Activated CD4-positive, alpha-beta T cell treated with anti-CD3 and anti-CD28 coated beads, Interleukin-2, amount 10 ng/mL, durations not matched to agents 7 days and 5 days (primary cell): ENCODE measurements at regions not wholly inside any gene's neighbourhood (a gene's known extent, or its start where the extent isn't known, plus 50 kb on each side); places are given as distances from the start of the nearest gene placed in this dataset.

Experiments
- CTCF ChIA-PET: fragments of 350-600 bp; sonication (Branson Sonifier 250); formaldehyde crosslinking; loops from one replicate; lab custom pipeline; 2021; ENCODE audit warnings: antibody characterized with exemption; lab: Charles Lee
- POLR2A ChIA-PET: fragments of 350-600 bp; sonication (Branson Sonifier 250); formaldehyde crosslinking; loops from one replicate; lab custom pipeline; 2021; ENCODE audit warnings: antibody characterized with exemption; lab: Charles Lee
- DNase-seq: peaks from one replicate; pipeline ENCODE4 v3.0.0-alpha.2; 2020
- H3K27ac Mint-ChIP-seq: one replicate; pipeline ENCODE4 v1.8.0; 2021; ENCODE audit warnings: mild to moderate bottlenecking, moderate library complexity, mixed read lengths
- H3K27me3 Mint-ChIP-seq: one replicate; pipeline ENCODE4 v1.8.0; 2021; ENCODE audit warnings: mixed read lengths
- H3K36me3 Mint-ChIP-seq: one replicate; pipeline ENCODE4 v1.8.0; 2021; ENCODE audit warnings: low read depth, mixed read lengths
- H3K4me1 Mint-ChIP-seq: one replicate; pipeline ENCODE4 v1.8.0; 2021; ENCODE audit warnings: mixed read lengths
- H3K4me3 Mint-ChIP-seq: one replicate; pipeline ENCODE4 v1.8.0; 2021; ENCODE audit warnings: mild to moderate bottlenecking, moderate library complexity, mixed read lengths
- H3K9me3 Mint-ChIP-seq: one replicate; pipeline ENCODE4 v1.8.0; 2021; ENCODE audit warnings: mixed read lengths

DNA sequence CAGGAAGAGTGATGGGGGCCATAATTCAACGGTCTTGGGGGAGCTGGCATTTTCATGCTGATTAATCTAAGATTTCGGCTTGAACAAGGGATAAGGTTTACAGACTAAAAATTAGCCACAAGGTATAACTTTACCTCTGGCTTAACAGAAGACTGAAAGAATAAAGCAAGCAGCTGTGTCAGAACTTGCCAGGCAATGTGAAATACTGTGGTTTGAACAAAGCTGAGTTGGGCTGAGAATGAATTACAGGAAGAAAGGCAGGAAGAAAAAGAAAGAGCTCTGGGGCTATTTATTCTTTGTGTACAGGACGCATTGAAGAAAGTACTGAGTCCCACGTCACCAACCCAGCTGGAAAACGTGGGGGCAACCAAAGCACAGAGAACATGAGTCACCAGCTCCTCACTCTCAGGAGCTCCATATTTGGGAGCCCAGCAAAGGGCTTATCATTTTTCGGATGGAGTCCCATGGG, 121.5 kb upstream of the NEDD9 start:
- POLR2A ChIA-PET, result interaction anchor here (0.7 to 1.3 kb wide), 2 partner anchors 13 to 96 kb away, joined by 7 to 10 read pairs; no protein-coding TSS in a partner anchor
- no peaks in the 10 kb centered on the region for H3K27me3 Mint-ChIP-seq

DNA sequence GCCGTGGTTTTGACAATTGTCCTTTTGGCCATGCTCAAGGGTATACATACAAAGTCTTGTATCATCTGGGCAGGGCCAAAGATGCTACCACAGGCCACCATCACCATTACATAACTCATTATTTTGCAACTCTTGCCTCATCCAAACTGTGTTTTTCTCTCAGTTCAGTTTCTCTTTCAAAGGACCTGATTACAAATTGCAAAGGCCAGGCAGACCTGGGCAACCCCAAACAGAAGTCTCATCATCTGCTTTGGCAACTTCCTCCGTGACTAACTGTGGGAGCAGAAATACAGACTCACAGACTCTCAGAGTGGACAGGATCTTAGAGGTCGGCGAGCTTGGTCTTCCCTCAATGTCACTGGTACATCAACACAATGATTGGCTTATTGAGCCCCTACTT, 117.8 kb upstream of the NEDD9 start:
- H3K4me1 Mint-ChIP-seq, result peaks cover 38% of the 10 kb centered on the region
- ChIA-PET POLR2A (no interaction called here), CTCF (no interaction called here)
- DNase-seq, result no peak
- no peaks in the 10 kb centered on the region for H3K27me3 Mint-ChIP-seq
- peaks cover 60% of the 10 kb centered on the region for H3K36me3 Mint-ChIP-seq
- H3K4me3 Mint-ChIP-seq, result no peak overlapping the region
- H3K9me3 Mint-ChIP-seq, result peaks cover 13% of the 10 kb centered on the region
- no peak overlapping the region for H3K27ac Mint-ChIP-seq

More for the DNA sequence above, 121.5 kb upstream of the NEDD9 start:
- H3K4me3 Mint-ChIP-seq, result peak overlapping the region; percentile 5
- peak overlapping the region; percentile 58 for H3K27ac Mint-ChIP-seq
- H3K9me3 Mint-ChIP-seq, result peaks cover 27% of the 10 kb centered on the region
- CTCF ChIA-PET, result interaction anchor here (0.7 to 2.6 kb wide), 10 partner anchors 9 to 182 kb away, joined by 3 to 10 read pairs (median 4); no protein-coding TSS in a partner anchor
- peaks cover 60% of the 10 kb centered on the region for H3K4me1 Mint-ChIP-seq
- DNase-seq, result peak; percentile 50
- peaks cover 74% of the 10 kb centered on the region for H3K36me3 Mint-ChIP-seq

DNA sequence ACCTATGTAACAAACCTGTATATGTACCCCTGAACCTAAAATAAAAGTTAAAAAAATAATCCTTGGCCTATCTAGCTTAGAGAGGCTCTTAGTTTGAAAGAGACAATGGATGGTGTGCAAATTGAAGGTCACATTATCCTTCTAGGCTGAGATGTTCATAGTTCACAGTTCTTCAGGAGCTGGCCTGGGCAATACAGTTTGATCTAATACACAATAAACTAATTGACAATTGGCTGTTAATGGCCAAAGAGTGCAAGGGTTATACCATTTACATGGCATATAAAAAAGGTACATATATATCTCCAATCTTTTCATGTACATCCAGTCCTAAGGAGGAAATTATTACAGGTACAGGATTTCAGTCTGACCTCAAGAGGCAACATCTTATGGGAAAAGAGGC, 117.4 kb upstream of the NEDD9 start:
- no peak overlapping the region for H3K4me3 Mint-ChIP-seq
- POLR2A ChIA-PET, result no interaction called here

DNA sequence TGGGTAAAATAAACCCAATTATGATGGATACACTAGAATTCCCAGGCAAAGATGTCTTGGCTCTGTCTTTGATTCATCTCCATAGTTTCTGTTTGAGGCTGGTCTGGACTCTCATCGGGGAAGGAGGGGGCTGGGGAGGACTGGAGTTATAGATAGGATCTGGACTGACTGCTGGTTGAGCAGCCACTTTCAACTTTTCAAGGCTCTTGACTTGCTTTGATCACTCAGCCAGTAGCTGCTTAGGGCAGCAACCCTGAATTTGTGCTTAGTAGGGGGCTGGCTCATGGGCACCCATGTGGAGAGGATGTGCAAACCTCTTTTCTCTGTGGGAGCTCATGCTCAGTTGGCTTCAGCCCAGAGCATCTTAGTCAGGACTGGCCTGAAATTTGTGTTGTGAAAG, 114.0 kb upstream of the NEDD9 start:
- Mint-ChIP-seq H3K27ac (no peak overlapping the region), H3K36me3 (peaks cover 57% of the 10 kb centered on the region), H3K4me1 (peaks cover 36% of the 10 kb centered on the region), H3K27me3 (no peaks in the 10 kb centered on the region), H3K4me3 (no peak overlapping the region), H3K9me3 (peaks cover 6% of the 10 kb centered on the region)
- CTCF ChIA-PET, result interaction anchor here (1.3 to 1.9 kb wide), 2 partner anchors 15 to 67 kb away, joined by 3 to 7 read pairs; no protein-coding TSS in a partner anchor
- POLR2A ChIA-PET, result no interaction called here
- no peak for DNase-seq

More for the DNA sequence above, 117.4 kb upstream of the NEDD9 start:
- Mint-ChIP-seq H3K36me3 (peaks cover 63% of the 10 kb centered on the region), H3K27ac (no peak overlapping the region), H3K27me3 (no peaks in the 10 kb centered on the region), H3K9me3 (peaks cover 13% of the 10 kb centered on the region), H3K4me1 (peaks cover 38% of the 10 kb centered on the region)
- CTCF ChIA-PET, result no interaction called here
- DNase-seq, result no peak

DNA sequence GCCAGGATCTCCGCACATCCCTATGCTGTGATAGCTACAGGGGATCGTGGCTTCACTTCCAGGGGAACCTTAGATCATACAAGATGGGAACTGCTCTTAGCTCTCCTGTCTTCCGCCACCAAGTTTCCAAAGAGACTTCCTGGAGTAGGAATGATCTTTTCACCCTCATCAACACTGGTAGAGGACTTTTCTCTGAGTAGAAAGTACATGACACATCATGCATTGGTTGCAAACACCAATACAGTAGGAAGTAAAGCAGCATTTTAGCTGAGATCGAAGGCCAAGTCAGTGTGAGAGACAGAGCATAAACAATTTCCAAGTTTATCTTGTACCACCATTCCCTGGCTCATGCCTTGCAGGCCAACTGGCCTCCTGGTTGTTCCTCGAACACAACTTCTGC, 113.1 kb upstream of the NEDD9 start:
- peaks cover 5% of the 10 kb centered on the region for H3K9me3 Mint-ChIP-seq
- no peak for DNase-seq
- CTCF ChIA-PET, result interaction anchor here (0.8 to 1.3 kb wide), 3 partner anchors 9 to 110 kb away, joined by 3 to 4 read pairs (median 4); no protein-coding TSS in a partner anchor
- H3K27me3 Mint-ChIP-seq, result no peaks in the 10 kb centered on the region
- POLR2A ChIA-PET, result no interaction called here
- peaks cover 56% of the 10 kb centered on the region for H3K36me3 Mint-ChIP-seq
- peaks cover 32% of the 10 kb centered on the region for H3K4me1 Mint-ChIP-seq
- no peak overlapping the region for H3K4me3 Mint-ChIP-seq
- H3K27ac Mint-ChIP-seq, result no peak overlapping the region

DNA sequence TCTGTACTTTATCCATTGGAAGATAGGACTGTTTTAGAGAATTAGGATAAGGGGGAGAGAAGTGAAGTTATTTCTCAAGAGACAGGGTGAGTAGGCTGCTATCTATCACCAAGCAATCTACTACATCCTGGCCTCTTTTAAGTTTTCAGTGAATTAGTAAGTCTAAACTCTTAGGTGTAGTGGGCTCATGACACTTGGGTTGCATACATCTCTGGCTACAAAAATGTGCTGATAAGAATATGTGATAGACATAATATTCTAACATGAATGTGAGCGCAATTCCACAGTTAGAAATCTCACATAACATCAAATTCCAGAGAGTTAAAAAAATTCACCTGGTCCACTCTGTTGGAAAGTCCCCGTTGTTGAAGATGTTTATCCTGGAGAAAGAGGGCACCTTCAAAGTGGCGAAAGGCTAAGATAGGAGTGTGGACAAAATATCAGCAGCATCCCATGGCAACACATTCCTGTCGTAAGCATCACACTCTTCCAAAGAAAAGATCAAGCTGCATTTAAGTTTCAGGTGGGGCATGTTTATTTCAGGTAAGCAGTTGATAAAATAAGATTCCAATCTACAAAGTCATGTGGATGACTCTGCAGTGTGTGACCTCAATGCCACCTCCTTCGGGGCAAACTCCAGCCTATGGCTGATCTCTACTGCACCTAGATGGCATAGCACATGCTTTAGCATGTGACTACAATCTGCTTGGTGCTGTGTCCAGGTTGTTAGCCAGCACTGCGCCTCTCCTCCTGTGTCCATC, 111.7 kb upstream of the NEDD9 start:
- H3K4me1 Mint-ChIP-seq, result peaks cover 29% of the 10 kb centered on the region
- H3K9me3 Mint-ChIP-seq, result peaks cover 2% of the 10 kb centered on the region
- POLR2A ChIA-PET, result no interaction called here
- CTCF ChIA-PET, result interaction anchor here (0.6 to 0.7 kb wide), 3 partner anchors 90 to 170 kb away, joined by 3 read pairs; no protein-coding TSS in a partner anchor
- no peak overlapping the region for H3K27ac Mint-ChIP-seq
- peaks cover 52% of the 10 kb centered on the region for H3K36me3 Mint-ChIP-seq
- H3K4me3 Mint-ChIP-seq, result no peak overlapping the region
- no peak for DNase-seq
- H3K27me3 Mint-ChIP-seq, result no peaks in the 10 kb centered on the region

DNA sequence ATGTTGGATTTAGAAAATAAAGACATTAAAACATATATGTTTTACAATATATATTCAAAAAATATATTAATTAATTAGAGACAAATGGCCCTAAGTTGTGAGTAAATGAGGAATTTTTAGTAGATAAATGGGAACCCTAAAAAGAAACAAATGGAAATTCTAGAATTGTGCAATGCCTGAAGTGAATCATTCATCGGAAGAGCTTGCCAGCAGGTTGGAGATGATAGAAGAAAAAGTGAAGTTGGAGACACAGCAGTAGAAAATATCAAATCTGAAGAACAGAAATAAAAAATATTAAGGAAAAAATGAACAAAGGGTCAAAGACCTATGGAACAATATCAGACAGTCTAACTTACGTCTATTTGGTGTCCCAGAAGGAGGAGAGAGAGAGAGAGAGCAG, 109.4 kb upstream of the NEDD9 start:
- Mint-ChIP-seq H3K4me1 (peaks cover 23% of the 10 kb centered on the region), H3K9me3 (no peaks in the 10 kb centered on the region), H3K27ac (no peak overlapping the region), H3K36me3 (peaks cover 38% of the 10 kb centered on the region), H3K27me3 (no peaks in the 10 kb centered on the region), H3K4me3 (no peak overlapping the region)
- POLR2A ChIA-PET, result no interaction called here
- no peak for DNase-seq
- CTCF ChIA-PET, result no interaction called here

DNA sequence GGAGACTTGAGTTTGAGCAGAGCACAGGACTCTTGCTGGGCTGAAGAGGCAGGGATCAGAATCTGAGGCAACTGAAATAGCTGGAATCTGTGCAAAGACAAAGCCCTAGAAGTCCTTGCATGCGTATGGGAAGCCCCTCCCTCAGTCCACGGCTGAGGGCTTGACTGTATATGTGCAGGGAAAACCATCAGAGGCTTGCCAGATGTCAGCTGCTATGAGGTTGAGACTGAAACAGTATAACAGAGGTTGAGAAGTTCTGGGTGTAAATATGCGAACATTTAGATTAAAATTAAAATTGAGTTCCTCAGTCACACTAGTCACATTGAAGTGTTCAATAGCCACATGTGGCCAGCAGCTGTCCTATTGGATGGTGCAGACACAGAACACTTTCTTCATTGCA, 108.8 kb upstream of the NEDD9 start:
- ChIA-PET POLR2A (no interaction called here), CTCF (interaction anchor here (1.0 kb wide), 1 partner anchor 12 kb away, joined by 3 read pairs; no protein-coding TSS in a partner anchor)
- no peaks in the 10 kb centered on the region for H3K9me3 Mint-ChIP-seq
- H3K4me3 Mint-ChIP-seq, result no peak overlapping the region
- H3K27ac Mint-ChIP-seq, result no peak overlapping the region
- no peak for DNase-seq
- peaks cover 23% of the 10 kb centered on the region for H3K4me1 Mint-ChIP-seq
- no peaks in the 10 kb centered on the region for H3K27me3 Mint-ChIP-seq
- H3K36me3 Mint-ChIP-seq, result peaks cover 38% of the 10 kb centered on the region

DNA sequence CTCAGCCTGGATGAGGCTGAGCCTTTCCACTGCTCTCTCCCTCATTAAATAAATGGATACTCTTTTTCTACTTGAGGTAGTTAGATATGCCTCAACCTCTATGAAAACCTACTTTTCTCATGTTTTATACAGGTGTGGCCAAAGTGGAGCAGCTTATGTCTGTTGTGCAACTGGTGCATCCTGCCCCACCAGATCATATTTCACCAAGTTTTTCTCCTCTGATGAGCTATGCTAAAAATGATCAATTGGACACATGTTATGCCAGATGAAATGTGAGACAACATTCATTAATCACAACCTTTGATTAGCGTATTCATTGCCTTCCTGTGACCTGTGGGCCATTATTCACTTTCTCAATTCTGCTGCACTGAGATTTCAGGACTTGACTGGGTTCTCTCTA, 106.9 kb upstream of the NEDD9 start:
- Mint-ChIP-seq H3K9me3 (no peaks in the 10 kb centered on the region), H3K27ac (no peak overlapping the region), H3K4me1 (peaks cover 22% of the 10 kb centered on the region), H3K4me3 (no peak overlapping the region), H3K36me3 (peaks cover 44% of the 10 kb centered on the region), H3K27me3 (no peaks in the 10 kb centered on the region)
- POLR2A ChIA-PET, result interaction anchor here (0.6 kb wide), 1 partner anchor 141 kb away, joined by 3 read pairs; no protein-coding TSS in a partner anchor
- CTCF ChIA-PET, result no interaction called here
- no peak for DNase-seq

DNA sequence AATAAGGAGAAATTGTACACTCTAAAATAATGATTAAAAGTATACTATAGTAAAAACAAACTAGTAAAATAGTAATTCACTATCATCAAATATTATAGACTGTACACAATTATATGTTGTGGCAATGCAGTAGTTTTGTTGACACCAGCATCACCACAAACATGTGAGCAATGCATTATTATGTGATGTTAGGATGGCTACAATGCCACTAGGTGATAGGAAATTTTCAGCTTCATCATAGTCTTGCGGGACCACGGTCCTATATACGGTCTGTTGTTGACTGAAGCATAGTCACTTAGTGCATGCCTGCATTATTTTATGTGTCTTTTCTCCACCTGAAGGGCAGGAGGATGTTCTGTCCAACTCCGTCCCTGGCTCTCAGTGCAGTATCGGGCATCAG, 104.8 kb upstream of the NEDD9 start:
- peaks cover 49% of the 10 kb centered on the region for H3K36me3 Mint-ChIP-seq
- H3K4me3 Mint-ChIP-seq, result no peak overlapping the region
- ChIA-PET POLR2A (no interaction called here), CTCF (no interaction called here)
- H3K27me3 Mint-ChIP-seq, result no peaks in the 10 kb centered on the region
- H3K27ac Mint-ChIP-seq, result no peak overlapping the region
- DNase-seq, result no peak
- peaks cover 15% of the 10 kb centered on the region for H3K4me1 Mint-ChIP-seq
- no peaks in the 10 kb centered on the region for H3K9me3 Mint-ChIP-seq

DNA sequence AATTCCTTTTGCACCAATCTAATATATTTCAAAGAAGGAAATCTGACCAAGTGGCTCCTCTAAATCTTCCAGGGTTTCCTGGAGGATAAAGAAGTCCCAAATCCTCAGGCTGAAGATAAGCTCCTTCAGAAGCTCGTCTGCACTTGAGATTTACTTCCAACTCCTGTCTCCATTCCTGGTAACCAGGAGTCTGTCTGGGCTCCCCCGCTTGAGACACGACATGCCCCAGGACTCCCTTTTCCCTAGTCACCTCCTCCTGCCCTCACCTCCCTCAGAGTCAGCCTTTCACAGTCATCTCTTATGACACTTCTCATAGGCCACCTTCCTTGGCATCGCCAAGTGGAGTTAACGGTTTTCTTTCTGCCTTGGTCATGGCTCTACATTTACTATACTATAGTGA, 103.4 kb upstream of the NEDD9 start:
- DNase-seq, result no peak
- POLR2A ChIA-PET, result no interaction called here

DNA sequence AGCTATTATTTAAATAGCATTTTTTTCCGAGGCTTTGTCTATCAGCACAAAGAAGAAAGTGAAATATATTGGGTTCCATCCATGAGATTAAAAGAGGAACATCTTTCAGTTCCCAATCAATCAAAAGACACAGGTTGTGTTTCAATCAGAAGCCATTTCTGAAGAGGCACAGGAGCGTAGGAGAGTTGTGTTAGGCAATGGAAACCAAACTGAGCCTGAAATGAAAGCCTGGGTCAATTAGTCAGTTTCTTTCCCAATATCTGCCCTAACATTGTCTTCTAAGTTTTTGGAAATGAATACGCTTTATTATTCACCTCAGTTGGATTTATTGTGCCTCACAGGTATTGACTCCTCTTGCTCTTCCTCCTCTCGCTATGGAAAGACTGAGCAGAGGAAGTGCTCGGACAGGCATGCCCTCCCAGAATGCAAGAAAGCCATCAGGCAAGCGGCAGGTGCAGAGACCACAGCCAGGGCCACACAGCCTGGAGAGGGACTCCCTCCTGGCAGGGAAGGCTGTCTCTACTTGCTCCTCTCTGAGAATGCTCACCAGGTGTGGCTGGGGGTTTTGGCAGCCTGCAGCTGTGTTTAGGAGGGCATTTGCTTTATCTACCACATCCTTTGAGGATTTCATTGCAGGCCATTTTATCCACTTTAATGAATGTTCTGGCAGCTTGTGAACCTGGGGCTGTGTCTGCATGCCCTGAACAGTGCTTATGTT, 100.8 kb upstream of the NEDD9 start:
- Mint-ChIP-seq H3K36me3 (peaks cover 45% of the 10 kb centered on the region), H3K4me3 (no peak overlapping the region), H3K9me3 (peaks cover 2% of the 10 kb centered on the region), H3K27ac (no peak overlapping the region), H3K4me1 (peaks cover 34% of the 10 kb centered on the region), H3K27me3 (no peaks in the 10 kb centered on the region)
- no peak for DNase-seq
- ChIA-PET POLR2A (no interaction called here), CTCF (interaction anchor here (2.1 kb wide), 1 partner anchor 10 kb away, joined by 6 read pairs; no protein-coding TSS in a partner anchor)

More for the DNA sequence above, 103.4 kb upstream of the NEDD9 start:
- no peak overlapping the region for H3K27ac Mint-ChIP-seq
- H3K36me3 Mint-ChIP-seq, result peaks cover 46% of the 10 kb centered on the region
- peaks cover 2% of the 10 kb centered on the region for H3K9me3 Mint-ChIP-seq
- no peaks in the 10 kb centered on the region for H3K27me3 Mint-ChIP-seq
- H3K4me1 Mint-ChIP-seq, result peaks cover 25% of the 10 kb centered on the region
- H3K4me3 Mint-ChIP-seq, result no peak overlapping the region
- CTCF ChIA-PET, result interaction anchor here (0.9 to 1.1 kb wide), 2 partner anchors 37 to 160 kb away, joined by 3 to 4 read pairs; no protein-coding TSS in a partner anchor
